ENCODE measurements at regions not wholly inside any gene's neighbourhood (a gene's known extent, or its start where the extent isn't known, plus 50 kb on each side); places are given as distances from the start of the nearest gene placed in this dataset.

DNA sequence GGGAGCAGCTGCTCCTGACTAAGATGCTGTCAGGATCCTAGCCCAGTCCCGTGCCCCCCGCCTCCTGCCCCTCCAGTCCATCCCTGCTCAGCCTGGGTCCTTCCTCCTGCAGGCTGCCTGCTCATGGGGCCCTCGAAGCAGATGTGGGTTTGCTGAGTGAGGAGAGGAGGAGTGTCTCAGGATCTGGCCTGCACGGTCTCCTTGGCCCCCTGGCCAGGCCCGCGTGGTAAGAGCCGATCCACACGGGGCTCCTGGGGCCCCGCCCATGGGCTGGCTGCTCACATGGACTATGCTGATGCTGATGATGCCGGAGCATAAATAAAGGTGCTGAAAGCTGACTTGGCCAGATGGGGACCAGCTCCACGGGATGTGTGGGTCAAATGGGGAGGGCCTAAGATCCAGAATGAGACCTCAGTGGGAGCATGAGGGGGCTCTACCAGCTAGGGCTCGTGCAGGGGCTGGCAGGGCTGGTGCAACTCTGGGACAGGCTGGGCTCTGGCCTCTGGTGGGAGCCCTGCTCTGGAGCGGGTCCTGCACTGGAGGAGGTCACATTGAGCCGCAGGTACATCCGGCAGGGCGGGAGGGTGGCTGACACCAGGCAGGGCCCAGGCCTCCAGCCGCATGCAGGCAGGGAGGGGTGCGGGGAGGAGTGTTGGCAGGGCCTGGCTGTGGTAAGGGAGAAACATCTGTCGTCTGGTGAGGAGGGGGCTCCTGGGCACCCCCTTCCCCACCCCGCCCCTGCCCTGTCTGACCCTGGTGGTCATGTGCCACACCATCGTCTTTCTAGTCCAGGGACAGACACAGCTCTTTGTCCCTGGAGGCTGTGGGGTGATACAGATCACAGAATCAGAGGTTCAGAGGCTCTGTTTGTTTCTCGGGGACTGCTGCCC, 275.3 kb upstream of the HDAC4 start:
- H3K27ac Mint-ChIP-seq, result no peak overlapping the region
- DNase-seq, result no peak
- Histone ChIP-seq H3K36me3 (ENCODE audit: control insufficient read depth, insufficient read depth, low read length) (no peaks in the 10 kb centered on the region), H3K4me3 (ENCODE audit: low read length) (no peak overlapping the region), H3K27me3 (ENCODE audit: control insufficient read depth, insufficient read depth, low read length) (no peaks in the 10 kb centered on the region), H3K9me3 (ENCODE audit: control insufficient read depth, insufficient read depth, low read length) (no peaks in the 10 kb centered on the region), H3K4me1 (ENCODE audit: control insufficient read depth, insufficient read depth, low read length) (no peaks in the 10 kb centered on the region), H3K27ac (ENCODE audit: low read length) (no peak overlapping the region)
- no peaks in the 10 kb centered on the region for H3K9me3 Mint-ChIP-seq
- ATAC-seq, result no peak
- intact Hi-C loops (cut with micrococcal nuclease), result no loop called here
- 87% methylated on average over 21 of the region's 22 CpGs for WGBS (ENCODE audit: insufficient coverage)
- H3K4me1 Mint-ChIP-seq, result no peaks in the 10 kb centered on the region
- TF ChIP-seq, protein P1, sequence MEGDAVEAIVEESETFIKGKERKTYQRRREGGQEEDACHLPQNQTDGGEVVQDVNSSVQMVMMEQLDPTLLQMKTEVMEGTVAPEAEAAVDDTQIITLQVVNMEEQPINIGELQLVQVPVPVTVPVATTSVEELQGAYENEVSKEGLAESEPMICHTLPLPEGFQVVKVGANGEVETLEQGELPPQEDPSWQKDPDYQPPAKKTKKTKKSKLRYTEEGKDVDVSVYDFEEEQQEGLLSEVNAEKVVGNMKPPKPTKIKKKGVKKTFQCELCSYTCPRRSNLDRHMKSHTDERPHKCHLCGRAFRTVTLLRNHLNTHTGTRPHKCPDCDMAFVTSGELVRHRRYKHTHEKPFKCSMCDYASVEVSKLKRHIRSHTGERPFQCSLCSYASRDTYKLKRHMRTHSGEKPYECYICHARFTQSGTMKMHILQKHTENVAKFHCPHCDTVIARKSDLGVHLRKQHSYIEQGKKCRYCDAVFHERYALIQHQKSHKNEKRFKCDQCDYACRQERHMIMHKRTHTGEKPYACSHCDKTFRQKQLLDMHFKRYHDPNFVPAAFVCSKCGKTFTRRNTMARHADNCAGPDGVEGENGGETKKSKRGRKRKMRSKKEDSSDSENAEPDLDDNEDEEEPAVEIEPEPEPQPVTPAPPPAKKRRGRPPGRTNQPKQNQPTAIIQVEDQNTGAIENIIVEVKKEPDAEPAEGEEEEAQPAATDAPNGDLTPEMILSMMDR (IDR thresholded peaks at IDR 0.05), result no peak
- no peak overlapping the region for H3K4me3 Mint-ChIP-seq
- H3K27me3 Mint-ChIP-seq (ENCODE audit: low read depth in 2 of 2), result peaks cover 5 to 14% of the 10 kb centered on the region in 2 donors
- no peaks in the 10 kb centered on the region for H3K36me3 Mint-ChIP-seq

DNA sequence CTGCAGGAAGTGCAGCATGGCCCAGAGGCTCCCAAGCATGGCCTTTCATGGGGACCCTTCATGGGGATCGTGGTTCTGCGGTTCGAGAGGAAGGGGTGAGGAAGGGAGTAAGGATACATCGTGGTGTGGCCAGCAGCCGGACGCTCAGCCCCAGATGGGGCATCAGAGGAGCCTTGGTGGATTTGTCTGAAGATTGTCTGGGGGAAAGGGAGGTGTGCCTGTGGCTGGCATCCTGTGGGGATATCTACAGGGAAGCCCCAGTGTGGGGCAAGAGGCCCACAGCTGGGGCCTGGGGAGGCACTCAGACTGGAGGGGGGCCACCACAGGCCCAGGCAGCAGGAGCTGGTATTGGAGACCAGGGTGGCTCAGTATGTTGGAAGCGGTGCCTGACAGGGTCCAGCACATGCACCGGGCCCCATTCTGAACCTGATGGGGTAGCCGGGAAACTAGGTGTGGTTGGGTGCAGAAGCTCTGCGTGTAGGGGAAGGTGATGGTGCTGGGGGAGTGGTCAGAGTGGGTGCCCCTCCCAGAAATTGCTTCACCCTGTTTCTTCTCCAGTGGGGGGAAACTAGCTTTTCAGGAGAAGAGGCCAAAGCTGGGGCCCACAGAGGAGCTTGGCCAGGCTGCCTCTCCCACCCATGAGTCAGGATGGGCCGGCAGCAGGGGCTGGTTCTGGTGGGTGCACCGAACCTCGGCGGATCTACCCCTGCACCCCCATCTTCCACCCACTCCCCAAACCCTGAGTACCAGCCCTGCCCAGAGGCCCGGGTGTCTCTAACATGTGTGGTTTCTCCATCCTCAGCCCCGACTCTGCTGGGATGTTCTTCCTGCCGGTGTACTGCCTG, 274.4 kb upstream of the HDAC4 start:
- intact Hi-C loops (cut with micrococcal nuclease), result no loop called here
- Mint-ChIP-seq H3K4me1 (no peaks in the 10 kb centered on the region), H3K36me3 (no peaks in the 10 kb centered on the region), H3K27me3 (ENCODE audit: low read depth in 2 of 2) (peaks cover 0 to 14% of the 10 kb centered on the region in 2 donors), H3K9me3 (no peaks in the 10 kb centered on the region), H3K27ac (no peak overlapping the region), H3K4me3 (no peak overlapping the region)
- H3K27me3 ChIP-seq (ENCODE audit: control insufficient read depth, insufficient read depth, low read length), result no peaks in the 10 kb centered on the region
- H3K36me3 ChIP-seq (ENCODE audit: control insufficient read depth, insufficient read depth, low read length), result no peaks in the 10 kb centered on the region
- no peaks in the 10 kb centered on the region for H3K9me3 ChIP-seq (ENCODE audit: control insufficient read depth, insufficient read depth, low read length)
- 88% methylated on average over 17 of the region's 17 CpGs for WGBS (ENCODE audit: insufficient coverage)
- H3K27ac ChIP-seq (ENCODE audit: low read length), result no peak overlapping the region
- TF ChIP-seq, protein P1 (IDR thresholded peaks at IDR 0.05), result no peak
- no peak overlapping the region for H3K4me3 ChIP-seq (ENCODE audit: low read length)
- ATAC-seq (no peak), DNase-seq (no peak)
- no peaks in the 10 kb centered on the region for H3K4me1 ChIP-seq (ENCODE audit: control insufficient read depth, insufficient read depth, low read length)

DNA sequence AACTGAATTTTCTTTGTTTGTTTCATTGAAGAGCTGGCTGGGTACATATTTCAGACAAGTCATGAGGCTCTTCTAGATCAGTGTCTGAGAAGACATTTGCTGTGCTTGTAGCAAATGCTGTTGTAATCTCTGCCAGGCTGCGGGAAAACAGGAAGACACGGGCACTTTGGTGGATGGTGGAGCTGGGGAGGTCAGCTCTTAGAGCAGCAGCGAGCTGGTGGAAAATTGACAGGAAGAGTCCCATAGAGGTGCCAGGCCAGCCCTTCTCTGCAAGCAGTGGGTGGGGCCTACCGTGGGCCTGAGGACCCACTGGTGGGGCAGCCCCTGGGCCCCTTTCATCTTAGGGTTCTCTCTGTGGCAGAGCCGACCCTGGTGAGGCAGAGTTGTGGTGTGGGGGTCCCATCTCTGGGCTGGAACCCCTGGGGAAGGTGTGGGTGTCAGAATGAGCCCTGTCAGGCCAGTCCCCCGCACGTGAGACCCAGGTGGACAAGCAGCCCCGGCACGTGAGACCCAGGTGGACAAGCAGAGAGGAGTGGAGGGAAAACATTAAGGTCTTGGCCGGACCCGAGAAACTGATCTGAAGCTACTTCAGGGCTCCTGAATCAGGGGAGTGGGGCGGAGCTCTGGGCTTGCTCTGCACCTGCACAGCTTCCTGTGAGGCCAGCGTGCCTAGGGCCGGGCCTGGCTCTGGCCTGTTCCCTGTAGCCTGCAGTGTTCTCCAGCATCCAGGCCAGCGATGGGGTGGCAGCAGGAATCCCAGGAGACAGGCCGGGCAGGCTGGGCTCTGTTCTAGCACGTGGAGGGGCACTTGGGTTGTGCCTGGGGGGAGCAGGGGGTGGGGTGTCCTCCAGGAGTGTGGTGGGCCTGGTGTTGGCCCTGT, 273.5 kb upstream of the HDAC4 start:
- Histone ChIP-seq H3K36me3 (ENCODE audit: control insufficient read depth, insufficient read depth, low read length) (no peaks in the 10 kb centered on the region), H3K4me1 (ENCODE audit: control insufficient read depth, insufficient read depth, low read length) (no peaks in the 10 kb centered on the region), H3K4me3 (ENCODE audit: low read length) (no peak overlapping the region), H3K27ac (ENCODE audit: low read length) (no peak overlapping the region), H3K9me3 (ENCODE audit: control insufficient read depth, insufficient read depth, low read length) (no peaks in the 10 kb centered on the region), H3K27me3 (ENCODE audit: control insufficient read depth, insufficient read depth, low read length) (no peaks in the 10 kb centered on the region)
- no peaks in the 10 kb centered on the region for H3K9me3 Mint-ChIP-seq
- DNase-seq (no peak), ATAC-seq (no peak)
- H3K4me3 Mint-ChIP-seq, result no peak overlapping the region
- H3K27me3 Mint-ChIP-seq (ENCODE audit: low read depth in 2 of 2), result peaks cover 0 to 11% of the 10 kb centered on the region in 2 donors
- H3K4me1 Mint-ChIP-seq, result no peaks in the 10 kb centered on the region
- 83% methylated on average over 17 of the region's 17 CpGs for WGBS (ENCODE audit: insufficient coverage)
- H3K36me3 Mint-ChIP-seq, result no peaks in the 10 kb centered on the region
- intact Hi-C loops (cut with micrococcal nuclease), result no loop called here
- TF ChIP-seq, protein P1 (IDR thresholded peaks at IDR 0.05), result no peak
- no peak overlapping the region for H3K27ac Mint-ChIP-seq
